DOHH2 (cell line): ENCODE measurements at regions not wholly inside any gene's neighbourhood (a gene's known extent, or its start where the extent isn't known, plus 50 kb on each side); places are given as distances from the start of the nearest gene placed in this dataset.

Source experiments
- CTCF ChIP-seq: fragments of 200-600 bp; sonication (generic); IDR thresholded peaks from one replicate; pipeline ENCODE4 v1.5.1; 2014; ENCODE audit warnings: antibody characterized with exemption, mild to moderate bottlenecking, low read depth, low read length; ENCODE audit not compliant: poor library complexity, severe bottlenecking
- EZH2phosphoT487 ChIP-seq: fragments of 200-600 bp; sonication (generic); IDR thresholded peaks from 2 replicates; pipeline ENCODE4 v1.6.1; 2017; ENCODE audit warnings: borderline replicate concordance, mild to moderate bottlenecking, antibody characterized with exemption, low read length, moderate library complexity, mixed read lengths

DNA sequence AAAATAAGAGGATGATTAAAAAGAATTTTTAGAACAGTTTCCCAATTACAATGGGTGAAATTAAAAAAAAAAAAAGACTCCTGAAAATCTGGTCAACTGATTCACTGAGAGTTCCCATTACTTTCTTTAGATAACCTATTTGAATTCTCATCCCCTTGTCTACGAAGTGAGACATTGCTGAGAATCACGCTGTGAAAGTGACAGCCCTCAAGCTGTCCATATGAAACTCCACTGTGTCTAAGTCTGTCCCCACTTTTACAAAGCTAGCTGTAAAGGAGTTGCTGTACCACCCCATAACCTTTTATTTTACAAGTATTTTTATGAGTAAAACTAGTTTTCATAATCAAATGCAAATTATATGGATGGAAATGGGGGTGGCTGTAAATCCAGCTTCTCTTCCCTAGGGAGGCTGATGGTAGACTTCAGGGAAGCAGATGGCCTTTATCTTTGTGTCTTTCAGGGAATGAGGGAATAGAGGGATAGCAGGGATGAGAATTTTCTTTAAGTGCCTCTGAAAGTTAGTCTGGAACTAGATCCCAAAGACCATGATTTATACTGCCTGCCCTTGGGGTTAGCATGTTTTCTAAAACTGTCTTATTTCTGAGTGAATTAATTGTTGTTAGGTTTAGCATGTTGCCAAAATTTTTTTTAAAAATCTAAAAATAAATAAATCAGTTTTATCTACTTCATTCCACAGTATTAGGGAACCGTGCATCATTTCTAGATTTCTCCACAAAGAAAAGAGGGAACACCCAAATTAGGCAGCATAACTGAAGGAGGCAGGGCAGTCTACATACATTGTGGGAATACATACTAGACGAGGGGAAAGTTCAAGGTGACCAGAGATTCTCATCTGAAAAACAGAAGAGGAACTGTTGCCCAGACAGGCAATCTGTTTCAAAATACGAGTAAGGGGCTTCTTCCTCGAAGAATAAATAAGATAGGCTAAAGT, 1219.1 kb downstream of the UQCRFS1 start:
- TF ChIP-seq CTCF (no peak), EZH2phosphoT487 (no peak)
